ENCODE measurements at regions not wholly inside any gene's neighbourhood (a gene's known extent, or its start where the extent isn't known, plus 50 kb on each side); places are given as distances from the start of the nearest gene placed in this dataset.

DNA sequence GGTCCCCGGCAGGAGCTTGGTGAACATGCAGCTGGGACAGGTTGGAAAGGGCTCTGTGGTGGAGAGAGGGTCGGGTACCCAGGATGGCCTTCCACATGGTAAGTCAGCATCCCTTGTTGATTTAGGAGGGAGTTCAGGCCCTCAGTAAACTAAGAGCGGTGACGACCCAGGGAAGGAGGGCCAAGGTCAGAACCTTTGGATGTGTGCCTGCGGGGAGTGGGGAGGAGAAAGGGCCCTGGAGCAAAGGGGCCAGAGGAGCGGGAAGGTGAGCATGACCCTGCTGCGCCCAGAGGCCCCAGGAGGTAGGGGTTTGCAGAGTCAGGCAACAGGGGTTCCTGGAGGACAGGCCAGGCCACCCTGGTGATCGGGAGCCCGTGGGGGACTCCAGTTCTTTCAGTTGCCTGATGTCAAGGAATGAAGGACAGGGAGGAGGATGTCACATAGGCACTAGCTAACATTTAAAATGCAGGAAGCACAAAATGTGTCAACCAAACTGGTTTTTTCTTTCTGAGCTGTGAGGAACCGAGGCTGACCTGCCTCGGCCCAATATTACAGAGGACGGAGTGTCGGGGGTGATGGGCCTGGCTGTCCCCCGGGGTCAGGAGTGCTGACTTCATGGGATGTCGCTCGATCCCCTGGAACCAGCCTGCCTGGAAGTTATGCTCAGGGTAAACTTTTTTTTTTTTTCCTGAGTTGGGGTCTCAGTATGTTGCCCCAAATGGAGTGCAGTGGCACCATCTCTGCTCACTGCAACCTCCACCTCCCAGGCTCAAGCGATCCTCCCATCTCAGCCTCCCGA is 117.4 kb upstream of the SLC45A1 start:
- no peak overlapping the region for H3K4me2 ChIP-seq (ENCODE audit: low read length)
- intact Hi-C loops (cut with micrococcal nuclease) = no loop called here
- H3F3A ChIP-seq (ENCODE audit: low read length, unreplicated experiment) = peaks cover 9% of the 10 kb centered on the region
- H3K27me3 ChIP-seq (ENCODE audit: low read length) = no peaks in the 10 kb centered on the region
- no peak overlapping the region for H2AFZ ChIP-seq (ENCODE audit: low read length)
- peaks cover 64% of the 10 kb centered on the region for H3K4me1 ChIP-seq (ENCODE audit: insufficient read depth, low read length)
- 0 out of 2 replicates have a peak, but pooled peaks cover 3% of the 10 kb centered on the region for H3K79me2 ChIP-seq (ENCODE audit: low read length)
- H4K20me1 ChIP-seq (ENCODE audit: low read length) = no peaks in the 10 kb centered on the region
- H3K9me3 ChIP-seq (ENCODE audit: low read length) = no peaks in the 10 kb centered on the region
- 0 out of 2 replicates have a peak overlapping the region, but pooled peaks have one; percentile 6 for H3K27ac ChIP-seq (ENCODE audit: low read length)
- CTCF ChIA-PET = no interaction called here
- H3K4me3 ChIP-seq (ENCODE audit: low read length) = no peak overlapping the region
- TF ChIP-seq, protein P1, sequence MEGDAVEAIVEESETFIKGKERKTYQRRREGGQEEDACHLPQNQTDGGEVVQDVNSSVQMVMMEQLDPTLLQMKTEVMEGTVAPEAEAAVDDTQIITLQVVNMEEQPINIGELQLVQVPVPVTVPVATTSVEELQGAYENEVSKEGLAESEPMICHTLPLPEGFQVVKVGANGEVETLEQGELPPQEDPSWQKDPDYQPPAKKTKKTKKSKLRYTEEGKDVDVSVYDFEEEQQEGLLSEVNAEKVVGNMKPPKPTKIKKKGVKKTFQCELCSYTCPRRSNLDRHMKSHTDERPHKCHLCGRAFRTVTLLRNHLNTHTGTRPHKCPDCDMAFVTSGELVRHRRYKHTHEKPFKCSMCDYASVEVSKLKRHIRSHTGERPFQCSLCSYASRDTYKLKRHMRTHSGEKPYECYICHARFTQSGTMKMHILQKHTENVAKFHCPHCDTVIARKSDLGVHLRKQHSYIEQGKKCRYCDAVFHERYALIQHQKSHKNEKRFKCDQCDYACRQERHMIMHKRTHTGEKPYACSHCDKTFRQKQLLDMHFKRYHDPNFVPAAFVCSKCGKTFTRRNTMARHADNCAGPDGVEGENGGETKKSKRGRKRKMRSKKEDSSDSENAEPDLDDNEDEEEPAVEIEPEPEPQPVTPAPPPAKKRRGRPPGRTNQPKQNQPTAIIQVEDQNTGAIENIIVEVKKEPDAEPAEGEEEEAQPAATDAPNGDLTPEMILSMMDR (conservative IDR thresholded peaks at IDR 0.05; ENCODE audit: low read depth, low read length) = no peak
- TF ChIP-seq EZH2phosphoT487 (IDR thresholded peaks at IDR 0.05; ENCODE audit: borderline replicate concordance, low read length) (no peak), EZH2 (IDR thresholded peaks at IDR 0.05; ENCODE audit: low read length, unreplicated experiment) (no peak)
- no peak for DNase-seq
- POLR2A ChIA-PET (ENCODE audit: unreplicated experiment) = no interaction called here
- no peaks in the 10 kb centered on the region for H3K36me3 ChIP-seq (ENCODE audit: low read depth, low read length)
- BruUV-seq (replicated peaks) = no TSS peak
- ATAC-seq = no peak
- H3K9ac ChIP-seq (ENCODE audit: low read length) = no peak overlapping the region
- H3K9me2 ChIP-seq (replicated peaks; ENCODE audit: low read length) = no peaks in the 10 kb centered on the region

DNA sequence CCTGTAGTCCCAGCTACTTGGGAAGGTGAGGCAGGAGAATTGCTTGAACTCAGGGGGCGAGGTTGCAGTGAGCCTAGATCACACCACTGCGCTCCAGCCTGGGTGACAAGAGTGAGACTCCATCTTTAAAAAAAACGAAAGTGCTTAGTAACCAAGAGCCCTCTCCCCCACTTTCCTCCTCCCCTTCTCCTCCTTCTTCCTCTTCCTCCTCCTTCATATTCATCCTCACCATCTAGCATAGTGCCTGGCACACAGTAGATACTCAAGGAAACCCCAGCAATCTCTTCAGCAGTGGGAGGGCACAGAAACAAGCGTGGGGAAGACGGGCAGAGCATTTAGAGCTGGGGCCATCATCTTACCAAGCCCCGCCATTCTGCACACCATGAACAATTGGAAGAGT is 119.4 kb upstream of the SLC45A1 start:
- Histone ChIP-seq H3K36me3 (ENCODE audit: low read depth, low read length) (no peaks in the 10 kb centered on the region), H2AFZ (ENCODE audit: low read length) (no peak overlapping the region), H3K79me2 (ENCODE audit: low read length) (0 out of 2 replicates have a peak, but pooled peaks cover 2% of the 10 kb centered on the region), H3K9me3 (ENCODE audit: low read length) (no peaks in the 10 kb centered on the region), H3K9me2 (replicated peaks; ENCODE audit: low read length) (no peaks in the 10 kb centered on the region), H3K4me1 (ENCODE audit: insufficient read depth, low read length) (peaks cover 65% of the 10 kb centered on the region), H3K27ac (ENCODE audit: low read length) (peak overlapping the region; percentile 98), H3K9ac (ENCODE audit: low read length) (peak overlapping the region; percentile 78), H3F3A (ENCODE audit: low read length, unreplicated experiment) (peaks cover 6% of the 10 kb centered on the region), H3K27me3 (ENCODE audit: low read length) (no peaks in the 10 kb centered on the region), H3K4me3 (ENCODE audit: low read length) (no peak overlapping the region), H4K20me1 (ENCODE audit: low read length) (no peaks in the 10 kb centered on the region), H3K4me2 (ENCODE audit: low read length) (no peak overlapping the region)
- DNase-seq (no peak), ATAC-seq (no peak)
- BruUV-seq (replicated peaks) = no TSS peak
- intact Hi-C loops (cut with micrococcal nuclease) = no loop called here
- TF ChIP-seq EZH2 (IDR thresholded peaks at IDR 0.05; ENCODE audit: low read length, unreplicated experiment) = no peak
- TF ChIP-seq, protein P1 (conservative IDR thresholded peaks at IDR 0.05; ENCODE audit: low read depth, low read length) = no peak
- TF ChIP-seq EZH2phosphoT487 (IDR thresholded peaks at IDR 0.05; ENCODE audit: borderline replicate concordance, low read length) = no peak
- CTCF ChIA-PET = no interaction called here
- POLR2A ChIA-PET (ENCODE audit: unreplicated experiment) = interaction anchor here (1.3 kb wide), 1 partner anchor 171 kb away, joined by 3 read pairs; no protein-coding TSS in a partner anchor
